CD4-positive, CD25-positive, alpha-beta regulatory T cell (primary cell): ENCODE measurements at regions not wholly inside any gene's neighbourhood (a gene's known extent, or its start where the extent isn't known, plus 50 kb on each side); places are given as distances from the start of the nearest gene placed in this dataset.

ENCODE experiments used
- ATAC-seq, 2 donors: fragments of 150-1000 bp; cut with Tn5 transposase; one replicate each; pipeline ENCODE4 v1.10.0; 2021; ENCODE audit warnings: low read depth in 2 of 2, moderate number of reproducible peaks in 2 of 2, moderate library complexity in 1 of 2
- DNase-seq, 3 donors: peaks; one replicate each; pipeline versions ENCODE4 v3.0.0 to v3.0.0-alpha.2; 2012 to 2022; ENCODE audit warnings: mixed read lengths in 1 of 3
- H3K27ac ChIP-seq: one replicate; pipeline ENCODE4 v1.7.0; 2013; ENCODE audit warnings: mild to moderate bottlenecking, low read length; ENCODE audit not compliant: insufficient read depth, poor library complexity, severe bottlenecking
- H3K27me3 ChIP-seq: one replicate; pipeline ENCODE4 v1.7.0; 2013; ENCODE audit warnings: low read length; ENCODE audit not compliant: control insufficient read depth, insufficient read depth
- H3K36me3 ChIP-seq: one replicate; pipeline ENCODE4 v1.7.0; 2013; ENCODE audit warnings: mild to moderate bottlenecking, low read length, moderate library complexity; ENCODE audit not compliant: control insufficient read depth, insufficient read depth
- H3K4me1 ChIP-seq: 2 replicates; pipeline ENCODE4 v1.7.0; 2013; ENCODE audit warnings: mild to moderate bottlenecking, low read length; ENCODE audit not compliant: insufficient read depth, control insufficient read depth, poor library complexity, severe bottlenecking
- H3K4me3 ChIP-seq: one replicate; pipeline ENCODE4 v1.7.0; 2013; ENCODE audit warnings: low read depth, mild to moderate bottlenecking, low read length, moderate library complexity
- H3K9me3 ChIP-seq, 2 experiments: 1 replicate in 1 of 2; 2 replicates in 1 of 2; pipeline ENCODE4 v1.7.0; 2013; ENCODE audit warnings: low read length in 2 of 2, mild to moderate bottlenecking in 1 of 2, moderate library complexity in 1 of 2; ENCODE audit not compliant: control insufficient read depth in 2 of 2
- H3K27ac Mint-ChIP-seq, 3 donors: one replicate each; pipeline ENCODE4 v1.8.0; 2020 to 2022; ENCODE audit warnings: mild to moderate bottlenecking in 3 of 3, mixed read lengths in 3 of 3, moderate library complexity in 2 of 3
- H3K27me3 Mint-ChIP-seq: one replicate; pipeline ENCODE4 v1.8.0; 2022; ENCODE audit warnings: mild to moderate bottlenecking, mixed read lengths
- H3K36me3 Mint-ChIP-seq: one replicate; pipeline ENCODE4 v1.8.0; 2020; ENCODE audit warnings: mixed read lengths
- H3K4me1 Mint-ChIP-seq, 4 donors: one replicate each; pipeline ENCODE4 v1.8.0; 2020 to 2022; ENCODE audit warnings: mixed read lengths in 4 of 4, mild to moderate bottlenecking in 1 of 4
- H3K4me3 Mint-ChIP-seq, 4 donors: one replicate each; pipeline ENCODE4 v1.8.0; 2020 to 2022; ENCODE audit warnings: mild to moderate bottlenecking in 4 of 4, mixed read lengths in 4 of 4, moderate library complexity in 3 of 4
- H3K9me3 Mint-ChIP-seq, 7 donors: one replicate each; pipeline ENCODE4 v1.8.0; 2020 to 2022; ENCODE audit warnings: mixed read lengths in 7 of 7, mild to moderate bottlenecking in 3 of 7, moderate library complexity in 2 of 7

DNA sequence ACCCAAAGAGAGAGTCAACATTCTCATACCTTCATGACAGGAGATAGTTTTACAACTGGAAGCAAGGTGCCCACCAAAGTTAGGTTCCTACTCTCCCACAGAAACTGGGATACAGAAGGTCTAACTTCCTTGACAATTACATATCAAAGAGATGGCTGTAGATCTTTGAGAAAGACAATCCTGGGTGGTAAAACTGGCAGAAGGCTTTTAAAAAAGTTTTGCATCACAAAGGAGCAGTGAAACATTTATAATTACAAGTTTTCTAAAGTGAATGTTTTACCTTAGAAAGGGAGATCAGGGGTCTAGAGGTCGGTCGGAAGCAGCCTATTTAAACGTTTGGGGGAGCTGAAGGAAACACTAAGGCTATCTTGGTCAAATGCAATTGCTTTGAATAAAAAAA, 166.6 kb upstream of the STEAP1 start:
- Histone ChIP-seq H3K9me3 (no peaks in the 10 kb centered on the region), H3K27me3 (no peaks in the 10 kb centered on the region), H3K27ac (no peak overlapping the region), H3K4me3 (no peak overlapping the region), H3K36me3 (no peaks in the 10 kb centered on the region), H3K4me1 (no peaks in the 10 kb centered on the region)
- H3K4me1 Mint-ChIP-seq: no peaks in the 10 kb centered on the region
- peaks cover 2 to 20% (median 6%) of the 10 kb centered on the region in 7 donors for H3K9me3 Mint-ChIP-seq
- H3K27ac Mint-ChIP-seq: no peak overlapping the region
- no peak overlapping the region for H3K4me3 Mint-ChIP-seq
- DNase-seq (no peak), ATAC-seq (no peak)
- no peaks in the 10 kb centered on the region for H3K27me3 Mint-ChIP-seq
- H3K36me3 Mint-ChIP-seq: no peaks in the 10 kb centered on the region

DNA sequence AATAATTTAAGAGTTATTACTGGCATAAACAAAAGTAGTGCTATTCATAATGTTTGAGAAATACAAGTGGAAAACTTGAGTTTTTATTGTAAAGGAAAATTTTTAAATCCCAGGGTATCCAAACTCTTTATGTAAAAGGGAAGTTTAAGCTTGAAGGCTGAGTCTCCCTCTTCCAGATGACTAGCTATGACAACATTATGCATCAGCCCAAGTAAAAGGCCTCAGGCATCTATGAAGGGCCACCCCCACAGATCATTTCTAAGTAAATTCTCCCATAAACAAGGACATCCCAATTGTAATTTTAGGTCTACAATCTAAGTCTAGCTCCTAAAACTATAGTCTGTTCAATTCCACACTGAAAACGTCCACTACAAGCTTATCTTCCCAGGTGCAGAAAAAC, 166.2 kb upstream of the STEAP1 start:
- H3K27me3 ChIP-seq: no peaks in the 10 kb centered on the region
- H3K27ac ChIP-seq: no peak overlapping the region
- peaks cover 2 to 20% (median 8%) of the 10 kb centered on the region in 7 donors for H3K9me3 Mint-ChIP-seq
- H3K36me3 Mint-ChIP-seq: no peaks in the 10 kb centered on the region
- H3K27ac Mint-ChIP-seq: no peak overlapping the region
- no peaks in the 10 kb centered on the region for H3K4me1 ChIP-seq
- H3K9me3 ChIP-seq: no peaks in the 10 kb centered on the region
- no peaks in the 10 kb centered on the region for H3K4me1 Mint-ChIP-seq
- H3K4me3 ChIP-seq: no peak overlapping the region
- no peaks in the 10 kb centered on the region for H3K27me3 Mint-ChIP-seq
- ATAC-seq (no peak), DNase-seq (no peak)
- H3K36me3 ChIP-seq: no peaks in the 10 kb centered on the region
- H3K4me3 Mint-ChIP-seq: no peak overlapping the region

DNA sequence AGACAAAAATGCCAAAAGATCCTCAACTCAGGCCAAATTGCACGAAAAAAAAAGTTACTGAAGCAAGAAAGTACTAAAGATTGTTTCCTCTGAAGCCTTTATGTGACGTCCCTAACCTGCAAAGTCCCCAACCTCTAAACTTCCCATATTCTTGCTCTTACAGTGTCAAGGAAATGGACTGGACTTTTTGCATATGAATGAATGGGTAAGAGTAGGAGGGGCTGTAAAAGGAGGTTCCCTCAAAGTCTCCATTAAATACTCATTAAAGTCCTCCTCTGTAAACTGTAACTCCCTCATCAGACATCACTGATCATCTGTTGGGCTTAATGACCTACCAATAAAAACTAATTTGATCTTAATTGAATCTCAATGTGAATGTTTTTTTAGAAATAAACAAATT, 164.8 kb upstream of the STEAP1 start:
- ATAC-seq (no peak), DNase-seq (no peak)
- Mint-ChIP-seq H3K9me3 (peaks cover 2 to 16% (median 7%) of the 10 kb centered on the region in 7 donors), H3K4me3 (no peak overlapping the region), H3K27ac (no peak overlapping the region), H3K4me1 (no peaks in the 10 kb centered on the region), H3K36me3 (no peaks in the 10 kb centered on the region), H3K27me3 (no peaks in the 10 kb centered on the region)
- Histone ChIP-seq H3K27me3 (no peaks in the 10 kb centered on the region), H3K9me3 (no peaks in the 10 kb centered on the region), H3K4me1 (no peaks in the 10 kb centered on the region), H3K4me3 (no peak overlapping the region), H3K27ac (no peak overlapping the region), H3K36me3 (no peaks in the 10 kb centered on the region)

DNA sequence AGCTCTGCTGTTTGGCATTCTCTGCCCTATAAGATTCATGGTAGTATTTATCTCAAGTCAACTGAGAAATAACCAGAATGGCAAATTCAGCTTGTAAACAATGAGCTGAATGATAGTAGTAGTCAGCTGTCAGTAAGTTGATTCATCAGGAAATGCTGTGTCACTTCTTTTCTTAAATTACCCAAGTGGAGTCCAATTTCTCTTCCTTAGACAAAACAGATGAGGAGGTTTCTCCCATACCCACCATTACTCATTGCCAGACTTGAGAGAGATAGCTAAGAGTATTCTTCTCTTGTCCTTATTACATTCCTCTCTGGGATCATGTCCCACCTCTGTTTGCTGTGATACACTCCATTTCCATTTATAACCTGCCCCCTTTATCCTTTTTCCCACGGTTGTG, 159.8 kb upstream of the STEAP1 start:
- Mint-ChIP-seq H3K4me1 (no peaks in the 10 kb centered on the region), H3K27me3 (no peaks in the 10 kb centered on the region), H3K27ac (no peak overlapping the region), H3K9me3 (peaks cover 3 to 21% (median 7%) of the 10 kb centered on the region in 7 donors), H3K4me3 (no peak overlapping the region), H3K36me3 (no peaks in the 10 kb centered on the region)
- DNase-seq (no peak), ATAC-seq (no peak)
- Histone ChIP-seq H3K4me1 (no peaks in the 10 kb centered on the region), H3K27me3 (no peaks in the 10 kb centered on the region), H3K9me3 (no peaks in the 10 kb centered on the region), H3K27ac (no peak overlapping the region), H3K36me3 (no peaks in the 10 kb centered on the region), H3K4me3 (no peak overlapping the region)

DNA sequence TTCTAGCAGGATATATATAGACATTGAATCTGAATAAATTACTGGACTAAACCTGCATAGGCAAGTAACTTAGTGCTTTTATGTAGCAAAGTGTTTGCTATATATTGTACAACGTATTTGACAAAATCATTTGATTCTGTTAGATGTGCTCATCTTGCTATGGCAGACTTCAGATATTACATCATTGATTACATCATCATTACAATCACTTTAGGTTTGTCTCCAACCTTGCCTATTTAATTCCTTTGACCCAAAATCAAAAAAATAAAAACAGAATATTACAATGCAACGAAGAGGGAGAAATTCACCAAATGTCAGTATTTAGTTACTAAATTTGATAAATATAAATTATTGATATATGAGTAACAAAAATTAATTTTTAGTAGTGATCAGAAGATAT, 155.7 kb upstream of the STEAP1 start:
- H3K4me3 ChIP-seq: no peak overlapping the region
- H3K36me3 ChIP-seq: no peaks in the 10 kb centered on the region
- H3K36me3 Mint-ChIP-seq: no peaks in the 10 kb centered on the region
- DNase-seq (no peak), ATAC-seq (no peak)
- H3K27ac Mint-ChIP-seq: no peak overlapping the region
- no peaks in the 10 kb centered on the region for H3K27me3 Mint-ChIP-seq
- no peak overlapping the region for H3K27ac ChIP-seq
- no peaks in the 10 kb centered on the region for H3K4me1 ChIP-seq
- H3K4me1 Mint-ChIP-seq: no peaks in the 10 kb centered on the region
- no peaks in the 10 kb centered on the region for H3K9me3 ChIP-seq
- no peaks in the 10 kb centered on the region for H3K27me3 ChIP-seq
- H3K4me3 Mint-ChIP-seq: no peak overlapping the region
- H3K9me3 Mint-ChIP-seq: peaks cover 0 to 10% (median 4%) of the 10 kb centered on the region in 7 donors

GRCh38 chr7:90005836-90006235, 148.4 kb upstream of the STEAP1 start:
- H3K4me1 ChIP-seq: no peaks in the 10 kb centered on the region
- ATAC-seq (no peak), DNase-seq (no peak)
- peaks cover 0 to 4% (median 2%) of the 10 kb centered on the region in 7 donors for H3K9me3 Mint-ChIP-seq
- no peaks in the 10 kb centered on the region for H3K36me3 ChIP-seq
- H3K4me3 Mint-ChIP-seq: no peak overlapping the region
- no peaks in the 10 kb centered on the region for H3K36me3 Mint-ChIP-seq
- H3K9me3 ChIP-seq: peaks cover 0 to 3% of the 10 kb centered on the region in 2 experiments
- H3K27me3 ChIP-seq: no peaks in the 10 kb centered on the region
- H3K27me3 Mint-ChIP-seq: no peaks in the 10 kb centered on the region
- no peaks in the 10 kb centered on the region for H3K4me1 Mint-ChIP-seq
- no peak overlapping the region for H3K27ac Mint-ChIP-seq
- no peak overlapping the region for H3K27ac ChIP-seq
- no peak overlapping the region for H3K4me3 ChIP-seq

DNA sequence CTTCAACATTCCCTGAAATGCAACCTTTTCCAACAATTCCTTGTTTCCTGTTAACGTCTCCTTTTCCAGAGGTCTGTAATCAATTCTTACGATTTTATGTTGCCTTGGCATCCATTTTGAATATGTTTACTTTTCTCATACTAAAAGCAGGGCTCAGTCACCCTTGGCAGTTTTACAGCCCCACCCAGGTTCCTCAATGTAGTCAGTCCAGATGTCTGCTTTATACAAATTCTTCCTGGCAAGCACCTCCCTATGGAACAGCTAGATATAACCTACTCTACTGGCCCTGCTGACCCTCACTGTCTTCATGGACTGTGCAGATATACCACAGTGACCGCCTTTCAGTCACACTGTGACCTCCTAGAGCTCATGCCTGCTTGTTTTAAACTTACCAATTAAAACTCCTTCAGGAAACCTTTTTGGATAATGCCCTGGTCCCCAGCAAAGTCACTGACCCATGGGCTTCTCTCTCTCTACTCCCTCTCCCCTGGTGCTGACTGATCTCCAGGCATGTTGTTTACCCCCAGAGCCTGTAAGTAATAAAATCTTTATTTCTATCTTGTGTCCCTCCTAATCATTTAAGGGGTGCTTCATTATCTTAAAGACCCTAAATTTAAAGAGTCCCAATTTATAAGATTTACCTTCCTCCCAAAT, 147.1 kb upstream of the STEAP1 start:
- no peak overlapping the region for H3K27ac ChIP-seq
- H3K4me1 ChIP-seq: no peaks in the 10 kb centered on the region
- Mint-ChIP-seq H3K9me3 (peaks cover 0 to 5% (median 2%) of the 10 kb centered on the region in 7 donors), H3K36me3 (no peaks in the 10 kb centered on the region), H3K27me3 (no peaks in the 10 kb centered on the region), H3K27ac (no peak overlapping the region), H3K4me3 (peak overlapping the region in 1 of 4 donors; percentile 32), H3K4me1 (no peaks in the 10 kb centered on the region)
- no peaks in the 10 kb centered on the region for H3K36me3 ChIP-seq
- H3K9me3 ChIP-seq: peaks cover 0 to 3% of the 10 kb centered on the region in 2 experiments
- no peak for DNase-seq
- no peaks in the 10 kb centered on the region for H3K27me3 ChIP-seq
- no peak overlapping the region for H3K4me3 ChIP-seq
- no peak for ATAC-seq

GRCh38 chr7:90007831-90008230, 146.4 kb upstream of the STEAP1 start:
- no peaks in the 10 kb centered on the region for H3K36me3 ChIP-seq
- no peaks in the 10 kb centered on the region for H3K27me3 Mint-ChIP-seq
- no peak overlapping the region for H3K27ac ChIP-seq
- H3K9me3 Mint-ChIP-seq: peaks cover 0 to 5% (median 2%) of the 10 kb centered on the region in 7 donors
- DNase-seq (no peak), ATAC-seq (no peak)
- H3K27me3 ChIP-seq: no peaks in the 10 kb centered on the region
- no peak overlapping the region for H3K4me3 Mint-ChIP-seq
- no peaks in the 10 kb centered on the region for H3K4me1 ChIP-seq
- H3K27ac Mint-ChIP-seq: no peak overlapping the region
- H3K36me3 Mint-ChIP-seq: no peaks in the 10 kb centered on the region
- peaks cover 0 to 3% of the 10 kb centered on the region in 2 experiments for H3K9me3 ChIP-seq
- no peaks in the 10 kb centered on the region for H3K4me1 Mint-ChIP-seq
- H3K4me3 ChIP-seq: no peak overlapping the region
